SK-N-MC (cell line): ENCODE measurements at regions not wholly inside any gene's neighbourhood (a gene's known extent, or its start where the extent isn't known, plus 50 kb on each side); places are given as distances from the start of the nearest gene placed in this dataset.

ENCODE experiments used
- EZH2 ChIP-seq: fragments of 200-600 bp; sonication (generic); IDR thresholded peaks from one replicate; pipeline ENCODE4 v1.6.1; 2017; ENCODE audit warnings: antibody characterized with exemption
- POLR2AphosphoS5 ChIP-seq: IDR thresholded peaks from 2 replicates; pipeline ENCODE4 v1.6.1; 2012; ENCODE audit warnings: mild to moderate bottlenecking, low read depth, low read length, borderline replicate concordance

- no peak for TF ChIP-seq POLR2AphosphoS5
- no peak for TF ChIP-seq EZH2
Measured at GRCh38 chr3:103949693-103950092, 1417.0 kb upstream of the ALCAM start.
